ENCODE measurements at regions not wholly inside any gene's neighbourhood (a gene's known extent, or its start where the extent isn't known, plus 50 kb on each side); places are given as distances from the start of the nearest gene placed in this dataset.

DNA sequence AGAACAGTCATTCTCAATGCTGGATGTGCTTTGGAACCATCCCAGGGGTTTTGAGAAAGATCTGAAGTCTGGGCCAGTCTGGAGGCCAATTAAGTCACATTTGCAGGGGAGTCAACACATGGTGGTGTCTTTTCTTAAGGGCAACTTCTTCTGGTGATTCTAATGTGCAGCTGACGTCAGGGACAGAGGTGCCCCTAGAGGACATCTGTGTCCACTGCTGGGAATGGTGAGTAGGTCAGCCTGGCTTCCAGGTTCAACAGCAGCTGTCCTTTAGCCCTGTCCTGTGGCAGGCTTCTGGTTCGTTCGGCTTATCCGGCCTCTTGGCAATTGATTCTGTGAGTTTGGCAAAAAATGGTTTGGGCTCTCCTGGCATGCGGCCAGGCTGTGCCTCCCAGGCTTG, 269.7 kb upstream of the HABP2 start:
- TF ChIP-seq, protein P1, sequence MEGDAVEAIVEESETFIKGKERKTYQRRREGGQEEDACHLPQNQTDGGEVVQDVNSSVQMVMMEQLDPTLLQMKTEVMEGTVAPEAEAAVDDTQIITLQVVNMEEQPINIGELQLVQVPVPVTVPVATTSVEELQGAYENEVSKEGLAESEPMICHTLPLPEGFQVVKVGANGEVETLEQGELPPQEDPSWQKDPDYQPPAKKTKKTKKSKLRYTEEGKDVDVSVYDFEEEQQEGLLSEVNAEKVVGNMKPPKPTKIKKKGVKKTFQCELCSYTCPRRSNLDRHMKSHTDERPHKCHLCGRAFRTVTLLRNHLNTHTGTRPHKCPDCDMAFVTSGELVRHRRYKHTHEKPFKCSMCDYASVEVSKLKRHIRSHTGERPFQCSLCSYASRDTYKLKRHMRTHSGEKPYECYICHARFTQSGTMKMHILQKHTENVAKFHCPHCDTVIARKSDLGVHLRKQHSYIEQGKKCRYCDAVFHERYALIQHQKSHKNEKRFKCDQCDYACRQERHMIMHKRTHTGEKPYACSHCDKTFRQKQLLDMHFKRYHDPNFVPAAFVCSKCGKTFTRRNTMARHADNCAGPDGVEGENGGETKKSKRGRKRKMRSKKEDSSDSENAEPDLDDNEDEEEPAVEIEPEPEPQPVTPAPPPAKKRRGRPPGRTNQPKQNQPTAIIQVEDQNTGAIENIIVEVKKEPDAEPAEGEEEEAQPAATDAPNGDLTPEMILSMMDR (conservative IDR thresholded peaks at IDR 0.05; ENCODE audit: control insufficient read depth, insufficient read depth, low read depth, low read length) = peak; percentile 15
- DNase-seq (ENCODE audit: low read depth) = no peak
- H3K4me3 ChIP-seq (ENCODE audit: control insufficient read depth, low read depth, low read length) = no peak overlapping the region

- TF ChIP-seq, protein P1 (conservative IDR thresholded peaks at IDR 0.05; ENCODE audit: control insufficient read depth, insufficient read depth, low read depth, low read length) = no peak
- no peak overlapping the region for H3K4me3 ChIP-seq (ENCODE audit: control insufficient read depth, low read depth, low read length)
- DNase-seq (ENCODE audit: low read depth) = no peak
Observed at GRCh38 chr10:113284635-113285034, 268.2 kb upstream of the HABP2 start.

DNA sequence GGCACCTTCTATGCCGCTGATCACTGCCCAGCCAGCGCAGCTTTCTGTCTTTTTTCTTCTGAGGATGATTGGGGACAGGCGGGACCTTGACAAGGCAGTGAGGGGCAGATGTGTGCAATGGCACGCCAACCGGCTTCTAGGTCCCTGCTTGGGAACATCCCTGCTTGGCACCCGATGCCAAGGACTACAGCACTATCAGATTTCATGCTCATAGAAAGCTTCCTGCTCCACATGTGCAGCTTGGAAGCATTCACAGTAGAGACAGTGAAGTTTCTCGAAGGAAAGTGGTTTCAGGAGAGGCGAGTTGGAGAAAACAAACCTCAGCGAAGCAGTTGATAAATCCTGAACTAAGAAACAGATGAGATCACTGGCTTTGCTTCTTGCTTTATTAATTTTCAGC, 267.5 kb upstream of the HABP2 start:
- DNase-seq (ENCODE audit: low read depth) = no peak
- H3K4me3 ChIP-seq (ENCODE audit: control insufficient read depth, low read depth, low read length) = no peak overlapping the region
- TF ChIP-seq, protein P1 (conservative IDR thresholded peaks at IDR 0.05; ENCODE audit: control insufficient read depth, insufficient read depth, low read depth, low read length) = no peak

GRCh38 chr10:113287592-113287991, 265.3 kb upstream of the HABP2 start:
- TF ChIP-seq, protein P1 (conservative IDR thresholded peaks at IDR 0.05; ENCODE audit: control insufficient read depth, insufficient read depth, low read depth, low read length) = no peak
- no peak for DNase-seq (ENCODE audit: low read depth)
- H3K4me3 ChIP-seq (ENCODE audit: control insufficient read depth, low read depth, low read length) = no peak overlapping the region

DNA sequence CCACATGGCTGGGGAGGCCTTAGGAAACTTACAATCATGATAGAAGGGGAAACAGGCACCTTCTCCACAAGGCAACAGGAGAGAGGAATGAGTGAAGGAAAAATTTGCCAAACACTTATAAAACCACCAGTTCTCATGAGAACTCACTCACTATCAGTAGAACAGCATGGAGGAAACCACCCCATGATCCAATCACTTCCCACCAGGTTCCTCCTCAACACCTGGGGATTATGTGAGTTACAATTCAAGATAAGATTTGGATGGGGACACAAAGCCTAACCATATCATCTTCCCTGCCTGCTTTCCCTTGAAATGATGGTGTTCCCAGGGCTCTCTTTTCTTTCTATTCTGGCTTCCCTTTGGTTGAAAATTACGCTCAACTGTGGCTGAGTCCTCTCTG, 262.7 kb upstream of the HABP2 start:
- TF ChIP-seq, protein P1 (conservative IDR thresholded peaks at IDR 0.05; ENCODE audit: control insufficient read depth, insufficient read depth, low read depth, low read length) = no peak
- H3K4me3 ChIP-seq (ENCODE audit: control insufficient read depth, low read depth, low read length) = no peak overlapping the region
- no peak for DNase-seq (ENCODE audit: low read depth)

- TF ChIP-seq, protein P1 (conservative IDR thresholded peaks at IDR 0.05; ENCODE audit: control insufficient read depth, insufficient read depth, low read depth, low read length) = no peak
- H3K4me3 ChIP-seq (ENCODE audit: control insufficient read depth, low read depth, low read length) = no peak overlapping the region
- no peak for DNase-seq (ENCODE audit: low read depth)
Observed at GRCh38 chr10:113291413-113291812, 261.4 kb upstream of the HABP2 start.

DNA sequence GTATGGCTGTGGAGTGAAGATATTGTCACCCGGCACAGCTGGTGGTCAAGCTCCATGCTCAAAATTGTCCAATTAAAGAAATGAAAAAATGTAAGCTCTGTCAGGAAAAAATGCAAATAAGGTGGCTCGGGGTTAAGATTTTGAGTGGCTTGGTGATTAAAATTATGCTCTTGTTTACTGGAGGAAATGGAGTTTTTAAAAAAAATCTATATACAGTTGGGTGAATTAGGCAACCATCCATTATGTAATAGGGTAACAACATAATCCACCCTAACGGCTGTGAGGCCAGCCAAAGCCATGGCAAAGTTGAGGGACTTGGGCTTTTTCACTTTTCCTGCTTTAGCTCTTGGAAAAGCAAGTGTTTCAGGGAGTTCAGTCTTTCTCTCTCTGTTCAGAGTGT, 260.8 kb upstream of the HABP2 start:
- TF ChIP-seq, protein P1 (conservative IDR thresholded peaks at IDR 0.05; ENCODE audit: control insufficient read depth, insufficient read depth, low read depth, low read length) = no peak
- no peak overlapping the region for H3K4me3 ChIP-seq (ENCODE audit: control insufficient read depth, low read depth, low read length)
- DNase-seq (ENCODE audit: low read depth) = no peak

Data from fibroblast of mammary gland (primary cell).